Mesenchymal stem cell (in vitro differentiated cells and primary cell): ENCODE measurements at regions not wholly inside any gene's neighbourhood (a gene's known extent, or its start where the extent isn't known, plus 50 kb on each side); places are given as distances from the start of the nearest gene placed in this dataset.

Experiments
- DNase-seq: peaks from one replicate; pipeline ENCODE4 v3.0.0-alpha.2; 2013
- H2AFZ ChIP-seq: one replicate; pipeline ENCODE4 v1.6.1; 2013; ENCODE audit warnings: low read depth, mild to moderate bottlenecking, control low read depth, inconsistent platforms, low read length, moderate library complexity
- H2AK5ac ChIP-seq: 2 replicates; pipeline ENCODE4 v1.6.1; 2013; ENCODE audit warnings: low read length, moderate library complexity, mild to moderate bottlenecking, inconsistent platforms; ENCODE audit not compliant: severe bottlenecking
- H2BK120ac ChIP-seq: one replicate; pipeline ENCODE4 v1.6.1; 2013; ENCODE audit warnings: low read depth, mild to moderate bottlenecking, inconsistent platforms, low read length, moderate library complexity
- H2BK12ac ChIP-seq, 2 experiments: one replicate each; pipeline ENCODE4 v1.6.1; 2013; ENCODE audit warnings: inconsistent platforms in 2 of 2, low read length in 2 of 2, mild to moderate bottlenecking in 2 of 2, moderate library complexity in 2 of 2, control low read depth in 1 of 2
- H2BK15ac ChIP-seq: one replicate; pipeline ENCODE4 v1.6.1; 2013; ENCODE audit warnings: mild to moderate bottlenecking, low read depth, inconsistent platforms; ENCODE audit not compliant: poor library complexity, severe bottlenecking
- H2BK5ac ChIP-seq: 2 replicates; pipeline ENCODE4 v1.6.1; 2013; ENCODE audit warnings: low read depth, mild to moderate bottlenecking, low read length, control low read depth, inconsistent platforms; ENCODE audit not compliant: poor library complexity, severe bottlenecking
- H3K14ac ChIP-seq, 2 experiments: one replicate each; pipeline ENCODE4 v1.6.1; 2013; ENCODE audit warnings: inconsistent platforms in 2 of 2, low read length in 2 of 2, control low read depth in 1 of 2, mild to moderate bottlenecking in 1 of 2, moderate library complexity in 1 of 2
- H3K18ac ChIP-seq, 2 experiments: one replicate each; pipeline ENCODE4 v1.6.1; 2013; ENCODE audit warnings: inconsistent platforms in 2 of 2, low read length in 2 of 2, control low read depth in 1 of 2, low read depth in 1 of 2, mild to moderate bottlenecking in 1 of 2
- H3K23ac ChIP-seq, 2 experiments: one replicate each; pipeline ENCODE4 v1.6.1; 2013; ENCODE audit warnings: inconsistent platforms in 2 of 2, low read length in 2 of 2, mild to moderate bottlenecking in 2 of 2, moderate library complexity in 2 of 2, control low read depth in 1 of 2
- H3K27ac ChIP-seq: 2 replicates; pipeline ENCODE4 v1.5.1; 2013; ENCODE audit warnings: mild to moderate bottlenecking, moderate library complexity, low read length, control low read depth, inconsistent platforms; ENCODE audit not compliant: poor library complexity, severe bottlenecking
- H3K27me3 ChIP-seq, 2 experiments: 2 replicates each; pipeline versions ENCODE4 v1.6.1 to v1.7.0; 2013; ENCODE audit warnings: low read length in 2 of 2, mild to moderate bottlenecking in 2 of 2, moderate library complexity in 2 of 2, control low read depth in 1 of 2, inconsistent platforms in 1 of 2; ENCODE audit not compliant: control insufficient read depth in 1 of 2, insufficient read depth in 1 of 2
- H3K36me3 ChIP-seq, 2 experiments: 2 replicates each; pipeline versions ENCODE4 v1.6.1 to v1.7.0; 2013; ENCODE audit warnings: low read length in 2 of 2, control low read depth in 1 of 2, inconsistent platforms in 1 of 2, low read depth in 1 of 2, mild to moderate bottlenecking in 1 of 2; ENCODE audit not compliant: insufficient read depth in 2 of 2, control insufficient read depth in 1 of 2
- H3K4ac ChIP-seq, 2 experiments: one replicate each; pipeline ENCODE4 v1.6.1; 2013; ENCODE audit warnings: inconsistent platforms in 2 of 2, low read length in 2 of 2, mild to moderate bottlenecking in 2 of 2, moderate library complexity in 2 of 2, control low read depth in 1 of 2, low read depth in 1 of 2
- H3K4me1 ChIP-seq: 2 replicates; pipeline ENCODE4 v1.6.1; 2013; ENCODE audit warnings: low read depth, low read length, control low read depth; ENCODE audit not compliant: control insufficient read depth, insufficient read depth
- H3K4me2 ChIP-seq: 2 replicates; pipeline ENCODE4 v1.6.1; 2013; ENCODE audit warnings: low read length, mild to moderate bottlenecking, inconsistent platforms; ENCODE audit not compliant: poor library complexity, severe bottlenecking
- H3K4me3 ChIP-seq, 2 experiments: 2 replicates each; pipeline versions ENCODE4 v1.5.1 to v1.7.0; 2013; ENCODE audit warnings: low read length in 2 of 2, mild to moderate bottlenecking in 2 of 2, control low read depth in 1 of 2, low read depth in 1 of 2; ENCODE audit not compliant: insufficient read depth in 1 of 2
- H3K79me1 ChIP-seq: replicated peaks from 2 replicates; pipeline ENCODE4 v1.6.1; 2013; ENCODE audit warnings: mild to moderate bottlenecking, control low read depth, low read length, inconsistent platforms; ENCODE audit not compliant: poor library complexity, severe bottlenecking
- H3K9ac ChIP-seq: 2 replicates; pipeline ENCODE4 v1.7.0; 2013; ENCODE audit warnings: mild to moderate bottlenecking, low read length, moderate library complexity
- H3K9me3 ChIP-seq: 2 replicates; pipeline ENCODE4 v1.7.0; 2013; ENCODE audit warnings: mild to moderate bottlenecking, low read length; ENCODE audit not compliant: control insufficient read depth
- H4K8ac ChIP-seq: one replicate; pipeline ENCODE4 v1.6.1; 2013; ENCODE audit warnings: inconsistent platforms, mild to moderate bottlenecking, low read length, moderate library complexity
- H4K91ac ChIP-seq: one replicate; pipeline ENCODE4 v1.6.1; 2013; ENCODE audit warnings: mild to moderate bottlenecking, low read length, inconsistent platforms
- whole genome bisulfite sequencing: methylation state at CpG from one replicate; pipeline ENCODE4 v1.1.7; 2013; ENCODE audit warnings: mixed read lengths; 5-methylcytosine and 5-hydroxymethylcytosine counted together

GRCh38 chr5:145222622-145223021 is 612.5 kb downstream of the PRELID2 start:
- Histone ChIP-seq H2AK5ac (no peak overlapping the region), H3K79me1 (no peaks in the 10 kb centered on the region), H3K14ac (no peak overlapping the region), H3K23ac (no peak overlapping the region), H3K36me3 (no peaks in the 10 kb centered on the region), H4K8ac (no peak overlapping the region), H3K9me3 (no peaks in the 10 kb centered on the region), H3K4me1 (peaks cover 5% of the 10 kb centered on the region), H2BK5ac (no peak overlapping the region), H3K4ac (no peak overlapping the region), H2BK120ac (no peak overlapping the region), H3K18ac (no peak overlapping the region), H3K4me2 (no peak overlapping the region), H3K9ac (no peak overlapping the region), H2BK15ac (no peak overlapping the region), H4K91ac (no peak overlapping the region), H3K4me3 (no peak overlapping the region), H3K27ac (no peak overlapping the region), H3K27me3 (no peaks in the 10 kb centered on the region), H2BK12ac (no peak overlapping the region), H2AFZ (no peak overlapping the region)
- no peak for DNase-seq

GRCh38 chr5:145221416-145221815 is 613.7 kb downstream of the PRELID2 start:
- H2BK120ac ChIP-seq = no peak overlapping the region
- H3K27me3 ChIP-seq = no peaks in the 10 kb centered on the region
- peaks cover 5% of the 10 kb centered on the region for H3K4me1 ChIP-seq
- no peak overlapping the region for H2BK12ac ChIP-seq
- H3K79me1 ChIP-seq = no peaks in the 10 kb centered on the region
- no peaks in the 10 kb centered on the region for H3K36me3 ChIP-seq
- H3K23ac ChIP-seq = no peak overlapping the region
- H3K9me3 ChIP-seq = peaks cover 2% of the 10 kb centered on the region
- no peak overlapping the region for H4K91ac ChIP-seq
- H3K14ac ChIP-seq = no peak overlapping the region
- WGBS = 100% methylated on average over 1 of the region's 1 CpG
- DNase-seq = no peak
- no peak overlapping the region for H2AFZ ChIP-seq
- H3K18ac ChIP-seq = no peak overlapping the region
- no peak overlapping the region for H4K8ac ChIP-seq
- no peak overlapping the region for H2BK5ac ChIP-seq
- no peak overlapping the region for H3K9ac ChIP-seq
- H2AK5ac ChIP-seq = no peak overlapping the region
- H3K27ac ChIP-seq = no peak overlapping the region
- H3K4me3 ChIP-seq = no peak overlapping the region
- no peak overlapping the region for H2BK15ac ChIP-seq
- no peak overlapping the region for H3K4me2 ChIP-seq
- no peak overlapping the region for H3K4ac ChIP-seq

GRCh38 chr5:145220481-145220880 is 614.7 kb downstream of the PRELID2 start:
- H4K91ac ChIP-seq = no peak overlapping the region
- H3K4me2 ChIP-seq = no peak overlapping the region
- H3K18ac ChIP-seq = no peak overlapping the region
- H2BK15ac ChIP-seq = no peak overlapping the region
- no peak overlapping the region for H3K9ac ChIP-seq
- H3K4me3 ChIP-seq = no peak overlapping the region
- no peak for DNase-seq
- 65% methylated on average over 3 of the region's 5 CpGs for WGBS
- no peaks in the 10 kb centered on the region for H3K36me3 ChIP-seq
- no peak overlapping the region for H3K23ac ChIP-seq
- no peak overlapping the region for H3K14ac ChIP-seq
- H3K27ac ChIP-seq = no peak overlapping the region
- H3K79me1 ChIP-seq = no peaks in the 10 kb centered on the region
- peaks cover 3% of the 10 kb centered on the region for H3K9me3 ChIP-seq
- H2BK12ac ChIP-seq = no peak overlapping the region
- H3K4me1 ChIP-seq = peaks cover 5% of the 10 kb centered on the region
- no peak overlapping the region for H2BK120ac ChIP-seq
- H2AK5ac ChIP-seq = no peak overlapping the region
- H2BK5ac ChIP-seq = no peak overlapping the region
- no peaks in the 10 kb centered on the region for H3K27me3 ChIP-seq
- no peak overlapping the region for H2AFZ ChIP-seq
- no peak overlapping the region for H3K4ac ChIP-seq
- no peak overlapping the region for H4K8ac ChIP-seq

GRCh38 chr5:145218982-145219381 is 616.2 kb downstream of the PRELID2 start:
- Histone ChIP-seq H4K91ac (no peak overlapping the region), H3K4ac (no peak overlapping the region), H3K9me3 (peaks cover 11% of the 10 kb centered on the region), H2BK5ac (no peak overlapping the region), H3K79me1 (no peaks in the 10 kb centered on the region), H3K14ac (no peak overlapping the region), H2BK15ac (no peak overlapping the region), H2AK5ac (no peak overlapping the region), H4K8ac (no peak overlapping the region), H3K9ac (no peak overlapping the region), H3K27me3 (no peaks in the 10 kb centered on the region), H3K36me3 (no peaks in the 10 kb centered on the region), H3K4me3 (no peak overlapping the region), H2AFZ (no peak overlapping the region), H3K4me2 (no peak overlapping the region), H2BK12ac (no peak overlapping the region), H3K23ac (no peak overlapping the region), H3K18ac (no peak overlapping the region), H2BK120ac (no peak overlapping the region), H3K27ac (peak overlapping the region; percentile 58), H3K4me1 (peaks cover 5% of the 10 kb centered on the region)
- no CpG with 5 or more reads among the region's 1 CpG for WGBS
- DNase-seq = no peak
